ENCODE measurements at regions not wholly inside any gene's neighbourhood (a gene's known extent, or its start where the extent isn't known, plus 50 kb on each side); places are given as distances from the start of the nearest gene placed in this dataset.

DNA sequence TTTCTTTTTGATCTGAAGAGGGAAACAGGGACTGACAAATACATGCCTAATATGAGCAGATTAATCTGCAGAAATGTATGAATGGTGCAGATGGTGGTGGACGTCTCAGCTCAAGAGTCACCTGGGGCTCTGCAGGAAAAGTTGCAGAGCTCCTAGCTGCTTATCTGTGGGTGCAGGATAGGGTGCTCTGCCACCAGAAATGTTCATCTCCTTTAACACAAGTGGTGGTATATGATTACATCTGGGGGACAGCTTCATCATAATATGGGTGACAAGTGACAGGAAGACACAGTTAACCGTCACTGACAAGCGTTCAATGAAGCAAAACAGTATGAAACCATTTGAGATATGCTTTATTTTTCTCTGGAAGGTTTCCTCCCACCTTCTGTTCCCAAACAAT lies 121.2 kb upstream of the LINC00305 start:
- Histone ChIP-seq H3K36me3 (ENCODE audit: low read depth, low read length) (no peaks in the 10 kb centered on the region), H3K27ac (ENCODE audit: low read length) (no peak overlapping the region), H3K9me3 (ENCODE audit: low read length) (no peaks in the 10 kb centered on the region), H3K79me2 (ENCODE audit: low read length) (no peaks in the 10 kb centered on the region), H3K4me1 (ENCODE audit: insufficient read depth, low read length) (no peaks in the 10 kb centered on the region), H3K9me2 (replicated peaks; ENCODE audit: low read length) (no peaks in the 10 kb centered on the region), H3K9ac (ENCODE audit: low read length) (no peak overlapping the region), H2AFZ (ENCODE audit: low read length) (no peak overlapping the region), H3F3A (ENCODE audit: low read length, unreplicated experiment) (no peaks in the 10 kb centered on the region), H4K20me1 (ENCODE audit: low read length) (no peaks in the 10 kb centered on the region), H3K4me2 (ENCODE audit: low read length) (no peak overlapping the region), H3K4me3 (ENCODE audit: low read length) (no peak overlapping the region), H3K27me3 (ENCODE audit: low read length) (peaks cover 13% of the 10 kb centered on the region; the same call in 1 of the 2 replicates)
- CTCF ChIA-PET, result no interaction called here
- BruUV-seq (replicated peaks), result no TSS peak
- POLR2A ChIA-PET (ENCODE audit: unreplicated experiment), result no interaction called here
- TF ChIP-seq EZH2phosphoT487 (IDR thresholded peaks at IDR 0.05; ENCODE audit: borderline replicate concordance, low read length), result no peak
- intact Hi-C loops (cut with micrococcal nuclease), result no loop called here
- DNase-seq (no peak), ATAC-seq (no peak)

DNA sequence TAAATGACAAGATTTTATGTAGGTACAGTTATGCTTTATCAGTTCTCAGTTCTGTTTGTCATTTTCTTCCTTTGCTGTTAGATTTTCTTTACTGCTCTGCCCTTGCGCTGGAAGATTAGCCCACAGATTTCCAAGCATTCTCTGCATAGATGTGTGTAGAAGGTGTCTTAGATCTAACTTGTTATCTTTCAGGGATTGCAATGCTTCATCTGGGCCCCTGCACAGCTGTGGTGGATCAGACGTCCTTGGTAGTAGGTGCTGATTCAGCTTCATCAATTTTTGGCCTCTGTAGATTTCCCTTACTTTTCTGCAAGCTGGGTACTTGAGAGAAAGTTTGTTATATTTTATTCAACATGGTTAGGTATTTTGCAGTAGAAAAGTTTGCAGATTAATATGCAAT lies 115.3 kb upstream of the LINC00305 start:
- ATAC-seq (no peak), DNase-seq (no peak)
- Histone ChIP-seq H3K9ac (ENCODE audit: low read length) (no peak overlapping the region), H2AFZ (ENCODE audit: low read length) (no peak overlapping the region), H3K9me2 (replicated peaks; ENCODE audit: low read length) (no peaks in the 10 kb centered on the region), H3K27ac (ENCODE audit: low read length) (no peak overlapping the region), H3K79me2 (ENCODE audit: low read length) (no peaks in the 10 kb centered on the region), H3K4me3 (ENCODE audit: low read length) (no peak overlapping the region), H3K4me2 (ENCODE audit: low read length) (no peak overlapping the region), H4K20me1 (ENCODE audit: low read length) (no peaks in the 10 kb centered on the region), H3K36me3 (ENCODE audit: low read depth, low read length) (no peaks in the 10 kb centered on the region), H3K27me3 (ENCODE audit: low read length) (no peaks in the 10 kb centered on the region), H3F3A (ENCODE audit: low read length, unreplicated experiment) (no peaks in the 10 kb centered on the region), H3K9me3 (ENCODE audit: low read length) (no peaks in the 10 kb centered on the region), H3K4me1 (ENCODE audit: insufficient read depth, low read length) (no peaks in the 10 kb centered on the region)
- POLR2A ChIA-PET (ENCODE audit: unreplicated experiment), result no interaction called here
- TF ChIP-seq EZH2phosphoT487 (IDR thresholded peaks at IDR 0.05; ENCODE audit: borderline replicate concordance, low read length), result no peak
- CTCF ChIA-PET, result no interaction called here
- no TSS peak for BruUV-seq (replicated peaks)
- intact Hi-C loops (cut with micrococcal nuclease), result no loop called here

DNA sequence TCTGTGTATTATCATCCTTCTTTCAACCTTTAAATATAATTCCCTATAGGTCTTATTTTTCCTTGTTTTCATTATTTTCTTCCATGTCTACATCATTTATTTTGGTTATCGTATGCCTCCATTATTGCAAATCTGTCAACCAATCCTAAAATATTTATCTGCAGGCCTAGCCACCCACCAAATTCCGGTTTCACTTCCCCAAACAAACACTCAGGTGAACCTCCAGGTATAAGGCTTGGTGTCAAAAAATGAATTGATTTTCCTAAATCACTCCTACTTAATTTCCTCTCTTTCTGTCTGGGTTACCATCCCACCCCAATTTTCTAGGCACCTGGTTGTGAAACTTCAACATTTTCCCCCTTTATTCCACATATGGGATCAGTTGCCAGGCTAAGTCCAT lies 111.9 kb upstream of the LINC00305 start:
- TF ChIP-seq EZH2 (IDR thresholded peaks at IDR 0.05; ENCODE audit: low read length, unreplicated experiment), result no peak
- TF ChIP-seq, protein P1, sequence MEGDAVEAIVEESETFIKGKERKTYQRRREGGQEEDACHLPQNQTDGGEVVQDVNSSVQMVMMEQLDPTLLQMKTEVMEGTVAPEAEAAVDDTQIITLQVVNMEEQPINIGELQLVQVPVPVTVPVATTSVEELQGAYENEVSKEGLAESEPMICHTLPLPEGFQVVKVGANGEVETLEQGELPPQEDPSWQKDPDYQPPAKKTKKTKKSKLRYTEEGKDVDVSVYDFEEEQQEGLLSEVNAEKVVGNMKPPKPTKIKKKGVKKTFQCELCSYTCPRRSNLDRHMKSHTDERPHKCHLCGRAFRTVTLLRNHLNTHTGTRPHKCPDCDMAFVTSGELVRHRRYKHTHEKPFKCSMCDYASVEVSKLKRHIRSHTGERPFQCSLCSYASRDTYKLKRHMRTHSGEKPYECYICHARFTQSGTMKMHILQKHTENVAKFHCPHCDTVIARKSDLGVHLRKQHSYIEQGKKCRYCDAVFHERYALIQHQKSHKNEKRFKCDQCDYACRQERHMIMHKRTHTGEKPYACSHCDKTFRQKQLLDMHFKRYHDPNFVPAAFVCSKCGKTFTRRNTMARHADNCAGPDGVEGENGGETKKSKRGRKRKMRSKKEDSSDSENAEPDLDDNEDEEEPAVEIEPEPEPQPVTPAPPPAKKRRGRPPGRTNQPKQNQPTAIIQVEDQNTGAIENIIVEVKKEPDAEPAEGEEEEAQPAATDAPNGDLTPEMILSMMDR (conservative IDR thresholded peaks at IDR 0.05; ENCODE audit: low read depth, low read length), result no peak
- TF ChIP-seq EZH2phosphoT487 (IDR thresholded peaks at IDR 0.05; ENCODE audit: borderline replicate concordance, low read length), result no peak
- H3K27me3 ChIP-seq (ENCODE audit: low read length), result no peaks in the 10 kb centered on the region
- no peak overlapping the region for H3K9ac ChIP-seq (ENCODE audit: low read length)
- DNase-seq (no peak), ATAC-seq (no peak)
- no peak overlapping the region for H3K4me3 ChIP-seq (ENCODE audit: low read length)
- H3K79me2 ChIP-seq (ENCODE audit: low read length), result no peaks in the 10 kb centered on the region
- H3F3A ChIP-seq (ENCODE audit: low read length, unreplicated experiment), result no peaks in the 10 kb centered on the region
- no peak overlapping the region for H3K27ac ChIP-seq (ENCODE audit: low read length)
- H3K4me2 ChIP-seq (ENCODE audit: low read length), result no peak overlapping the region
- CTCF ChIA-PET, result no interaction called here
- no peaks in the 10 kb centered on the region for H3K36me3 ChIP-seq (ENCODE audit: low read depth, low read length)
- H3K9me3 ChIP-seq (ENCODE audit: low read length), result no peaks in the 10 kb centered on the region
- POLR2A ChIA-PET (ENCODE audit: unreplicated experiment), result no interaction called here
- no TSS peak for BruUV-seq (replicated peaks)
- H3K4me1 ChIP-seq (ENCODE audit: insufficient read depth, low read length), result no peaks in the 10 kb centered on the region
- H2AFZ ChIP-seq (ENCODE audit: low read length), result no peak overlapping the region
- no peaks in the 10 kb centered on the region for H3K9me2 ChIP-seq (replicated peaks; ENCODE audit: low read length)
- intact Hi-C loops (cut with micrococcal nuclease), result no loop called here
- no peaks in the 10 kb centered on the region for H4K20me1 ChIP-seq (ENCODE audit: low read length)

DNA sequence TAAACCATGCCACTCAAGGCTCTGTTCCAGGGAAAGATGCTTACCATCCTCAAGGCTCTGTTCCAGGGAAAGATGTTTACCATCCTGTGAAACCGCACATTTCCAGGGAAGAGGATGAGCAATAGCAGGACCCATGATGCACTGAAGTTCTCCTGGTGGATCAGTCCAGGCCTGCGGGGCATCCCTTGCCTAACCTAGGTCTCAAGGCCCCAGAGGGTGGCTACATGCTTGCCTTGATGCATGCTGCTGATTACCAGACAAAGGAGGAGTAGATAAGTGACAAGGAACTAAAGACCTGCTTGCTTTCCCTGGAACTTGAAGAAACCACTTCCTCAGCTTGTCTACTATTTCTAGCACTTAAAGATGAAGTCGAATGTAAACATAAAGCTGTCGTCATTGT lies 111.0 kb upstream of the LINC00305 start:
- H4K20me1 ChIP-seq (ENCODE audit: low read length), result no peaks in the 10 kb centered on the region
- DNase-seq (no peak), ATAC-seq (no peak)
- ChIA-PET POLR2A (ENCODE audit: unreplicated experiment) (no interaction called here), CTCF (no interaction called here)
- TF ChIP-seq, protein P1 (conservative IDR thresholded peaks at IDR 0.05; ENCODE audit: low read depth, low read length), result no peak
- TF ChIP-seq EZH2phosphoT487 (IDR thresholded peaks at IDR 0.05; ENCODE audit: borderline replicate concordance, low read length) (no peak), EZH2 (IDR thresholded peaks at IDR 0.05; ENCODE audit: low read length, unreplicated experiment) (no peak)
- H3K9me2 ChIP-seq (replicated peaks; ENCODE audit: low read length), result no peaks in the 10 kb centered on the region
- no peak overlapping the region for H3K27ac ChIP-seq (ENCODE audit: low read length)
- no peaks in the 10 kb centered on the region for H3K4me1 ChIP-seq (ENCODE audit: insufficient read depth, low read length)
- no peaks in the 10 kb centered on the region for H3K9me3 ChIP-seq (ENCODE audit: low read length)
- H3K4me3 ChIP-seq (ENCODE audit: low read length), result no peak overlapping the region
- no peaks in the 10 kb centered on the region for H3K27me3 ChIP-seq (ENCODE audit: low read length)
- H3K4me2 ChIP-seq (ENCODE audit: low read length), result no peak overlapping the region
- H2AFZ ChIP-seq (ENCODE audit: low read length), result no peak overlapping the region
- no peaks in the 10 kb centered on the region for H3F3A ChIP-seq (ENCODE audit: low read length, unreplicated experiment)
- no peaks in the 10 kb centered on the region for H3K79me2 ChIP-seq (ENCODE audit: low read length)
- no peak overlapping the region for H3K9ac ChIP-seq (ENCODE audit: low read length)
- intact Hi-C loops (cut with micrococcal nuclease), result no loop called here
- no TSS peak for BruUV-seq (replicated peaks)
- H3K36me3 ChIP-seq (ENCODE audit: low read depth, low read length), result no peaks in the 10 kb centered on the region

Measured in PC-3 (cell line).